DMS53 treated with DMSO at 0.1 percent for 48 hours (cell line): ENCODE measurements at regions not wholly inside any gene's neighbourhood (a gene's known extent, or its start where the extent isn't known, plus 50 kb on each side); places are given as distances from the start of the nearest gene placed in this dataset.

Experiments used
- DNase-seq: peaks from one replicate; lab custom pipeline; 2025; ENCODE audit not compliant: unreplicated experiment; lab: John Stamatoyannopoulos, UW

DNA sequence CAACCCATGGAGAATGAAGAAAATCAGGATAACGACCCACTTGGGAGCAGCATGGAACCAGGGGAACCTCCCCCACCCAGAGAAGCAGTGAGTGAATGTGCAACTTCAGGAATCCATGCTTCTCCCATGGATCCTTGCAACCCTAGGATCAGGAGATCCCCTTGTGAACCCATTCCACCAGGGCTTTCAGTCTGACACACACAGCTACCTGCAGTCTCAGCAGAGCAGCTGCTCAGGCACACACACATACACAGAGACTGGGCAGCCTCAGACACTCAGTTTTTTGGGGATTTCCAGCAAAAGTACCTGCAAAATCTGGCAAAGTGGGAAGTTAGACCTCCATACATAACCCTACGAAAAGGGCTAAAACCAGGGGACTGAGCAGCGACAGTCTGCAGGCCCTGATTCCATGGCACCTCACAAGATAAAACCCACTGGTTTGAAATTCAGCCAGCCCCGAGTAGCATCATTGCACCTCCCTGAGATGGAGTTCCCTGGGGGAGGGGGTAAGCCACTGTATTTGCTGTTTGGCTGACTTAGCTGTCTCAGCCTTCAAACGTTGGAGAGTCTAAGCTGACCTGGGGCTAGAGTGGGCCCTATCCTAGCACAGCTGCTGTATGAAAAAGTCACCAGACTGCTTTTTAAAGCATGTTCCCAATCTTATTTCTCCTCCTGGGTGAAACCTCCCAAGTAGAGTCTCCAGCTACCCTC, 737.5 kb upstream of the NDST4 start:
- DNase-seq, result no peak

- DNase-seq, result peak; percentile 52
These were observed 730.8 kb upstream of the NDST4 start for GRCh38 chr4:115844180-115844579.

DNA sequence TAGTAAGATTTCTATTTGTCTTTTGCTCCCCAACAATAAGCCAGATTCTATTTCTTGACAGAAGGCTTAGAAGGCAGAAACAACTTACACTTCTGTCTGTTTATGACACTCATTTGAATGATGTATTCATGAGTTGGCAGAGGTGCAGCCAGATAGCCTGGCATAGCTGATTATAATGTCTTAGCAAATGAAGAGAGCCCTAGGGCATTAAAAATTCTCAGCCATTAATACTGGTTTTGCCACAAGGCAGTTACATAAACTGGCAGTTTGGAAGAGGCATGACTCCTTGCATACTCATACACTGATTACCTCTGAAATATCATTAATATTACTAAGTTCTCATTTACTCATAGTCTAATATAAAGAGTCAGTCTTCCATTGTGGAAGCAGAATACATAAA, 728.5 kb upstream of the NDST4 start:
- DNase-seq, result no peak

DNA sequence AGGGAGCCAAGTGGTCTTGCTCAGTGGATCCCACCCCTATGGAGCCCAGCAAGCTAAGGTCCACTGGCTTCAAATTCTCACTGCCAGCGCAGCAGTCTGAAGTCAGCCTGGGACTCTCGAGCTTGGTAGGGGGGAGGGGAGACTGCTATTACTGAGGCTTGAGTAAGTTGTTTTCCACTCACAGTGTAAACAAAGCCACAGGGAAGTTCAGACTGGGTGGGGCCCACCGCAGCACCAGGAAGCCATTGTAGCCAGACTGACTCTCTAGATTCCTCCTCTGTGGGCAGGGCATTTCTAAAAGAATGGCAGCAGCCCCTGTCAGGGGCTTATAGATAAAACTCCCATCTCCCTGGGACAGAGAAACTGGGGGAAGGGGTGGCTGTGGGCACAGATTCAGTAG, 721.0 kb upstream of the NDST4 start:
- DNase-seq, result no peak

DNA sequence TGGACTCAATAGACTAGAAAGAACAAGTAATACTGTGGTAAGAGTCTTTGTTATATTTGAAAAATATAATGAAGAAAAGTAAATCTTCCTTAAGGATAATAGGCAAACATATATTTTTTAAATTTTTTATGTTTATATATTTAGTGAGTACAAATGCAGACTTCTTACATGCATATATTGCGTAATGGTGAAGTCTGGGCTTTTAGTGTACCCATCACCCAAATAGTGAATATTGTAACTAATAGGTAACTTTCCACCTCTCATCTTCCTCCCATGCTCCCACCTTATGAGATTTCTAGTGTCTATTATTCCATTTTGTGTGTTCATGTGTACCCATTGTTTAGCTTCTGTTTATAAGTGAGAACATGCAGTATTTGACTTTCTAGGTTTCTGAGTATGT, 711.2 kb upstream of the NDST4 start:
- DNase-seq, result no peak

GRCh38 chr4:115803825-115804224, 690.4 kb upstream of the NDST4 start:
- DNase-seq, result no peak

DNA sequence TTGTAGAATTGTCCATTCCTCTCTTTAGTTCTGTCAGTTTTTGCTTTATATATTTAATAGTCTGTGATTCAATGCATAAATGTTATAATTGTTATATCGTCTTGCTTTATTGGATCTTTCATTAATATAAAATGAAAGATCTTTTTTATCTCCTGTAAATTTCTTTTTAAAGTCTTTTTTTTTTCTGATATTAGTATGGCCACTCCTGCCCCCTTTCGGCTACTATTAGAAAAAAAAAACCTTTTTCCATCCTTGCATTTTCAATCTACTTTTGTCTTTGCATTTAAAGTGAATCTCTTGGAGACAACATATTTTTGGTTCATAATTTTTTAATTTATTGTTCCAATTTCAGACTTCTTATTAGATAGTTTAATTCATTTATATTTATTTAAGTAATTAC, 677.4 kb upstream of the NDST4 start:
- DNase-seq, result no peak

DNA sequence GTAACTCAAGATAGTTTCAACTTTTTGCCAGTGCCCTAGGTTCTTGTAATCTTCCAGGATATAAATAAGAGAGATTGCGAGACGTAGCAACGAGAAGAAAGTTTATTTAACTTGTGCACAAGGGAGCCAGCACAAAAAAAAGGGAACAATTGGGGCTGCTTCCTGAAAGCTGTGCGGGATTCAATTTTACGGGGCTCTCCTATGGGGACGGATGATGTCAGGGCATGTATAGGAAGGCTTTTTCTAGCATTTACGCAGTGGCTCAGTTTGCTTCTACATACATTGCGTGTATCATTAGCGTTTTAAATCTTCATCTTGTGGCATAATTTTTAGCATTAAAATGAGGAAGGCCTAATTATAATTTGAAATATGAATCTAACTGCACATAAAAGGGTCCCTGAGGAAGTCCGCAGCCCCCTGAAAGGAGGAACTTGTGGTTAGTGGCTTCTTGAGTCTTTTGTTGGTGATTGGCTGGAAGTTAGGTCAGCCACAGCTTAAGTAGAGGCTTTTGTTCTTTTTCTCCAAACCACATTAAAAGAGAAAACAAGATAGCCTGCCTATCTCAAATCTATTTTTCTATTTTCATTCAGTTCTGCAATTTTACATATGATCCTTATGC, 668.2 kb upstream of the NDST4 start:
- no peak for DNase-seq

DNA sequence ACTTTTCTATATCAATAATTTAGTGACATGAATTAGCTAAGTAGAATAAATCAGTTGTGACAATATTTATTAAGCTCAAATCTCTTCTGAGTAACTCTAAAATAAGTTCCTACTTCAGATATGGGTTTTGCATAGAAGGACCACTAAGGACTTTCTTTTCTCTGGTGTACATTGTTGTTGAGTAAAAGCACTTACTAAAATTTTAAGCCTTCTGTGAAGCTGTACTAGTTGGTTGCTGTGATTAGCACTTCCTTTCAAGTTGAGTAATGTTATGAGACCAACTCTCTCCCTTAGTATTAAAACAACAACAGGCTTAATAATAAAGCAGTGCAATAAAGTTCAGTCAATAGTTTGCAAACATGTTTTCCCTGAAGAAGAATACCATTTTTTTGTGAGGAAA, 667.4 kb upstream of the NDST4 start:
- DNase-seq, result no peak

- DNase-seq, result no peak
These were observed 666.8 kb upstream of the NDST4 start for GRCh38 chr4:115780268-115780667.

DNA sequence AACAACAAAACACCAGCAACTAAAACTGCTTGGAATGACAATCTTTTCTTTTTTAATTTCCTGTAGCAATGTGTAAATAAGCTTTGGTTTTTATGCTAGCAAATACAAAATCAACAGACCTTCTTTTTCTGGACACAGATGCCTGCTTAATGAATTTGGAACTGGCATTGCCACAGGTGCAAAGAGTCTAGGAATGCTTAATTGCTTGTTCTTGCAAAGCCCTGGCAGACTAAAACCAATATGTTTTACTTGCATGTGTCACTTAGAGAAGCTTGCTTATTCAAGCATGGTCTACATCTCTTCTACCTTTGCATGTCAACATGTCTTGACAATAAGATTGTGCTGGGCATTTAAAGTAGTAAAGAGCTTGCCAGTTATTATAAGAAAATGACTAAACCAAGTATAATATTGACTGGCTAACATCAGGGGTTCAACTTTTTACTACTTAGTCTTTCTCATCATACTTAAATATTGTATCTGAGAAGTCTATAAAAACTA, 656.7 kb upstream of the NDST4 start:
- no peak for DNase-seq

DNA sequence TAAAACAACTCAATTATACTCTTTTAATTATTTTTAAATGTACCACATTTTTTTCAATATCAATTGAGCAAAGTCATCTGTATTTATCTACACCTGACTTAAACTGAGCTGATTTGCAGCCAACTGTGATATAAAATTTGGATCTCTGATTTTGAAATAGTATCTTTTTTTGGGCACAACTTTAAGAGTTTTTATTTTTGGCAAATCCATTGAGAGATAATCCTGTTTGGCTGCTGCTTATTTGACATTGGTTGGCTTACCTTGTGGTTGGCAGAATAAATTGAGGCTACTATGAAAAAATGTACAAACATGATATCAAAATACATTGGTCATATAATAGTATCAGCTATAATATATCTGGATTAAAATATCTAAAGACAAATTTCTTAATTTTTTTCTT, 656.0 kb upstream of the NDST4 start:
- no peak for DNase-seq

GRCh38 chr4:115763051-115763450, 649.6 kb upstream of the NDST4 start:
- DNase-seq, result no peak

DNA sequence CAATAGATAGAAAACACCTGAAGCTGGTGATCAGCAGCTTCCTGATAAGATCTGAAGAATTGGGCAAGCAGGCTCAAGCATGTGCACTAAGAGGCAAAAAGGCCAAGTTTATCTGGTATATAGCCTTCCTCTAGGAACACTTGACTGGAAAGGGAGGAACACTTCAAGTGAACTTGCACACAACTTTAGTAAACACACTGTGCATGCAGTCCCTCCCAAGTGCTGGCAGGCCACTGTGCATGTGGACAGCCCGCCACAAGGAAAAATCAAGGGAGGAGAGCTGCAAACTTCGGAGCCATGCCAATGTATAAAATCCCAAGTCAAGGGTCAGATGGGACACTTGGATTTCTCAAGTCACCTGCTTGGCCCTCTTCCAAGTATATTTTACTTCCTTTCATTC, 645.8 kb upstream of the NDST4 start:
- DNase-seq, result no peak

DNA sequence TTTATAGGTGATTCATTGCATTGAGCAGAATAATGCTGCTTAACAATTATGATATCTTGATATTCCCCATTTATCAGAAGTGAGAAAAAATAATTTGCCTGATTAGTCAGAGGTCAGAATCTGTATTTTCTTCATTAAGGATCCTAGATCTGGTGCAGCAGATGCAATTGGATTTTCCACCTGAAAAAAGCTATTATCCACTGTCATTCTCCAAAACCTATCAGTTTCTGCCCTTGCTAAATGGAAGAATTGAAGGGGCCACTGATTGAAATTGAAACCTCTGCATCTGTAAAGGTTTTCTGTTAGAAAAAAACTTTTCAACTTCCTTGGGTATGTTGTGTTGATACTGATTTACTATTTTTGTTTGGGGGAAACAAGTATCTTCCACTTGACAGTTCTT, 636.0 kb upstream of the NDST4 start:
- no peak for DNase-seq

- no peak for DNase-seq
These were observed 627.4 kb upstream of the NDST4 start for GRCh38 chr4:115740806-115741205.

DNA sequence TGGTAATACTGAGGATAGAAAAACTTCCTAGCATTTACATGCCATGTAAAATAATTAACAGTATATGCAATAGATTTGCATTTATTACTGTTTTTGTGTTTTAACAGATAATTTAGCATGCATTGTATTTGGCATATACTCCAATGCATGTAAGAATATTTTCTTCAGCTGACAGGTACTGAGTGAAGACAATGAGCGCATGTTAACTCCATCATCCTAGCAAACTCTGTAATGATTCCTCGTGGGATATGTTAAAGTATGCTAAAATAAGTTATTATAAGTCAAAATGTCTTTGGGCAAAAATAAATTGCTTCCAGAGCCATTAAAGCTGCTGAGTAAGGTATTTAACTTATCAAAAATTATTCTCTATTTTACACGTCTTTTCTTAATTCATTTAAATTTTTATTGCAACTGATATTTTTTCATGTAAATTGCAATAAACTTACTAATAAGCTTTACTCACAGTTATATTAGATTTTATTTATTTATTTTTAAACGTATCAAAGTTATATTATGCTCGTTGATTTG, 616.4 kb upstream of the NDST4 start:
- no peak for DNase-seq

DNA sequence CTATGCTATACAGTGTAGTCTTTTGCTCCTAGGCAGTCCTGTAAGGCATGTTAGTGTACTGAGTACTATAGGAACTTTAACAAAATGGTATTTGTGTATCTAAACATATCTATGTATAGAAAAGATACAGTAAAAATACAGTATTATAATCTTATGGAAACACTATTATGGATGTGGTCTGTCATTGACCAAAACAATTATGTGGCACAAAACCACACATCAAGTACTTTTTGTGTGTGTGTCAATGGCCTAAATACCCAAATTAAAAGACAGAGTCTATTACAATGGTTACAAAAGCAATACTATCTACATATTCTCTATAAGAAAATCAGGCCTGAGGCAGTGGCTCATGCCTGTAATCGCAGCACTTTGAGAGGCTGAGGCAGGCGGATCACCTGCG, 610.2 kb upstream of the NDST4 start:
- no peak for DNase-seq

GRCh38 chr4:115720611-115721010, 607.2 kb upstream of the NDST4 start:
- no peak for DNase-seq

- DNase-seq, result no peak
These were observed 598.2 kb upstream of the NDST4 start for GRCh38 chr4:115711575-115711974.

GRCh38 chr4:115688961-115689360, 575.5 kb upstream of the NDST4 start:
- no peak for DNase-seq

GRCh38 chr4:115687052-115687755, 573.8 kb upstream of the NDST4 start:
- DNase-seq, result no peak
